Astrocyte (in vitro differentiated cells and primary cell): ENCODE measurements at regions not wholly inside any gene's neighbourhood (a gene's known extent, or its start where the extent isn't known, plus 50 kb on each side); places are given as distances from the start of the nearest gene placed in this dataset.

Source experiments
- EZH2 ChIP-seq: IDR thresholded peaks from 2 replicates; pipeline ENCODE4 v1.6.1; 2012; ENCODE audit warnings: mild to moderate bottlenecking, low read length, inconsistent platforms; ENCODE audit not compliant: insufficient read depth
- TF ChIP-seq, protein P1 (sequence below): IDR thresholded peaks from 2 replicates; pipeline ENCODE4 v1.5.1; 2011; ENCODE audit warnings: low read depth, mild to moderate bottlenecking, inconsistent platforms, low read length, moderate library complexity; ENCODE audit not compliant: insufficient read depth

DNA sequence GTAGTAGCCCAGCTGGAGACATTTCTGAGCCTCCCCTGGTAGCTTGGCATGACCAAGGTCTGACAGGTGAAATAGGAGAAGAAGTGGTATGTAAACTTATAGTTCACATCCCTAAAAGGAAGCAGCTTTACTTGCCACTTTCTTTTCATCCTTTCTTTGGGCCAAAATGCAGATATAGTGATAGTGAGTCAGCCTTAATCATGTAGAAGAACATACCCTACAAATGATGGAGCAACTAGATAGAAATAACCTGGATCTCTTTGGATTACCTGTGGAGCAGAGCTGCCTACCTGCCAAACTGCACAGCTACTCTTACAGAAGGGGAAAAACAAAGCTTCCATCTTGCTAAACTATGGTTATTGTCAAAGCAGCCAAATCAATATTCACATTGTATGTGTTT lies 106.7 kb upstream of the LCORL start:
- TF ChIP-seq, protein P1, sequence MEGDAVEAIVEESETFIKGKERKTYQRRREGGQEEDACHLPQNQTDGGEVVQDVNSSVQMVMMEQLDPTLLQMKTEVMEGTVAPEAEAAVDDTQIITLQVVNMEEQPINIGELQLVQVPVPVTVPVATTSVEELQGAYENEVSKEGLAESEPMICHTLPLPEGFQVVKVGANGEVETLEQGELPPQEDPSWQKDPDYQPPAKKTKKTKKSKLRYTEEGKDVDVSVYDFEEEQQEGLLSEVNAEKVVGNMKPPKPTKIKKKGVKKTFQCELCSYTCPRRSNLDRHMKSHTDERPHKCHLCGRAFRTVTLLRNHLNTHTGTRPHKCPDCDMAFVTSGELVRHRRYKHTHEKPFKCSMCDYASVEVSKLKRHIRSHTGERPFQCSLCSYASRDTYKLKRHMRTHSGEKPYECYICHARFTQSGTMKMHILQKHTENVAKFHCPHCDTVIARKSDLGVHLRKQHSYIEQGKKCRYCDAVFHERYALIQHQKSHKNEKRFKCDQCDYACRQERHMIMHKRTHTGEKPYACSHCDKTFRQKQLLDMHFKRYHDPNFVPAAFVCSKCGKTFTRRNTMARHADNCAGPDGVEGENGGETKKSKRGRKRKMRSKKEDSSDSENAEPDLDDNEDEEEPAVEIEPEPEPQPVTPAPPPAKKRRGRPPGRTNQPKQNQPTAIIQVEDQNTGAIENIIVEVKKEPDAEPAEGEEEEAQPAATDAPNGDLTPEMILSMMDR, result no peak
- TF ChIP-seq EZH2, result no peak
